HEK293 (cell line): ENCODE measurements at regions not wholly inside any gene's neighbourhood (a gene's known extent, or its start where the extent isn't known, plus 50 kb on each side); places are given as distances from the start of the nearest gene placed in this dataset.

Source experiments
- CTCF ChIA-PET: fragments of 350-600 bp; formaldehyde crosslinking; extraction: SDS; loops from one replicate; lab custom pipeline; 2021; ENCODE audit warnings: antibody characterized with exemption; lab: Yijun Ruan, JAX
- POLR2A ChIA-PET: fragments of 300-600 bp; formaldehyde crosslinking; extraction: SDS; loops from one replicate; lab custom pipeline; 2020; ENCODE audit warnings: antibody characterized with exemption, inconsistent platforms; lab: Yijun Ruan, JAX
- H3K27ac ChIP-seq: fragments of 200-500 bp; sonication (Bioruptor generic); 2 replicates; pipeline ENCODE4 v1.5.1; 2014; ENCODE audit warnings: low read depth, low read length, control low read depth, inconsistent platforms; ENCODE audit errors: extremely low read depth
- H3K36me3 ChIP-seq, 2 experiments: fragments of 200-500 bp in 1 of 2; sonication (Bioruptor generic) in 1 of 2; 1 replicate in 1 of 2; 2 replicates in 1 of 2; pipeline ENCODE4 v1.5.1; 2014 to 2017; ENCODE audit warnings: inconsistent platforms in 2 of 2, low read length in 2 of 2; ENCODE audit not compliant: control insufficient read depth in 2 of 2, insufficient read depth in 1 of 2
- H3K4me1 ChIP-seq: fragments of 200-500 bp; sonication (Bioruptor generic); 2 replicates; pipeline ENCODE4 v1.5.1; 2014; ENCODE audit warnings: mild to moderate bottlenecking, low read length, inconsistent platforms; ENCODE audit not compliant: control insufficient read depth, insufficient read depth
- H3K4me3 ChIP-seq: 2 replicates; pipeline ENCODE4 v1.5.1; 2011; ENCODE audit warnings: low read depth, mild to moderate bottlenecking, control low read depth, low read length, moderate library complexity
- H3K9me3 ChIP-seq: fragments of 200-500 bp; sonication (Bioruptor generic); 2 replicates; pipeline ENCODE4 v1.5.1; 2014; ENCODE audit warnings: low read depth, low read length, inconsistent platforms; ENCODE audit not compliant: control insufficient read depth, insufficient read depth
- ATF2 ChIP-seq: fragments of 450-650 bp; formaldehyde crosslinking; IDR thresholded peaks from 2 replicates; pipeline ENCODE4 v1.5.1; 2016; ENCODE audit warnings: missing biosample characterization, missing genetic modification characterization, low read depth
- GLIS1 ChIP-seq: fragments of 450-650 bp; formaldehyde crosslinking; IDR thresholded peaks from 2 replicates; pipeline ENCODE4 v1.5.1; 2016; ENCODE audit warnings: missing biosample characterization, missing genetic modification characterization
- HOXD13 ChIP-seq: sonication (generic); formaldehyde crosslinking; IDR thresholded peaks from 2 replicates; pipeline ENCODE4 v1.8.0; 2022; ENCODE audit warnings: missing genetic modification reagents, borderline replicate concordance
- IKZF3 ChIP-seq: fragments of 450-650 bp; IDR thresholded peaks from 2 replicates; pipeline ENCODE4 v1.5.0; 2018; ENCODE audit warnings: missing biosample characterization, mild to moderate bottlenecking, missing genetic modification characterization, moderate library complexity
- PRDM4 ChIP-seq: fragments of 450-650 bp; formaldehyde crosslinking; IDR thresholded peaks from 2 replicates; pipeline ENCODE4 v1.5.1; 2017; ENCODE audit warnings: missing biosample characterization, missing genetic modification characterization
- SP7 ChIP-seq: fragments of 450-650 bp; formaldehyde crosslinking; IDR thresholded peaks from 2 replicates; pipeline ENCODE4 v1.5.1; 2016; ENCODE audit warnings: missing biosample characterization, missing genetic modification characterization
- TCF7L2 ChIP-seq: IDR thresholded peaks from 2 replicates; pipeline ENCODE4 v1.6.1; 2011; ENCODE audit warnings: low read depth, mild to moderate bottlenecking, inconsistent platforms, low read length, moderate library complexity, borderline replicate concordance
- ZNF146 ChIP-seq: fragments of 450-650 bp; formaldehyde crosslinking; IDR thresholded peaks from 2 replicates; pipeline ENCODE4 v1.5.1; 2016; ENCODE audit warnings: missing biosample characterization, missing genetic modification characterization
- ZNF19 ChIP-seq: fragments of 450-650 bp; formaldehyde crosslinking; IDR thresholded peaks from 2 replicates; pipeline ENCODE4; 2016; ENCODE audit warnings: missing biosample characterization, missing genetic modification characterization, low read depth
- ZNF214 ChIP-seq: fragments of 450-650 bp; formaldehyde crosslinking; IDR thresholded peaks from 2 replicates; pipeline ENCODE4 v1.5.1; 2017; ENCODE audit warnings: missing biosample characterization, mild to moderate bottlenecking, missing genetic modification characterization, borderline replicate concordance
- ZNF311 ChIP-seq: fragments of 450-650 bp; formaldehyde crosslinking; IDR thresholded peaks from 2 replicates; pipeline ENCODE4 v1.5.1; 2017; ENCODE audit warnings: missing biosample characterization, missing genetic modification characterization, borderline replicate concordance
- ZNF362 ChIP-seq: fragments of 450-650 bp; formaldehyde crosslinking; IDR thresholded peaks from 2 replicates; pipeline ENCODE4 v1.5.1; 2016; ENCODE audit warnings: missing biosample characterization, missing genetic modification characterization
- ZNF513 ChIP-seq: fragments of 450-650 bp; IDR thresholded peaks from 2 replicates; pipeline ENCODE4 v1.5.1; 2018; ENCODE audit warnings: missing biosample characterization, missing genetic modification characterization
- ZNF623 ChIP-seq: fragments of 450-650 bp; formaldehyde crosslinking; IDR thresholded peaks from 2 replicates; pipeline ENCODE4 v1.5.1; 2016; ENCODE audit warnings: missing biosample characterization, missing genetic modification characterization
- ZNF660 ChIP-seq: fragments of 450-650 bp; IDR thresholded peaks from 2 replicates; pipeline ENCODE4 v1.5.1; 2018; ENCODE audit warnings: missing biosample characterization, mild to moderate bottlenecking, missing genetic modification characterization
- ZSCAN23 ChIP-seq: fragments of 450-650 bp; formaldehyde crosslinking; IDR thresholded peaks from 2 replicates; pipeline ENCODE4 v1.5.1; 2016; ENCODE audit warnings: missing biosample characterization, missing genetic modification characterization

- TF ChIP-seq ZNF362 (tag by site-specific recombination) (no peak), SP7 (tag by site-specific recombination) (no peak)
- TF ChIP-seq, all 188 proteins: peak for 0
Measured at GRCh38 chr14:54168489-54168888, 211.9 kb upstream of the BMP4 start (continued).

- H3K36me3 ChIP-seq = no peaks in the 10 kb centered on the region
- peaks cover 1% of the 10 kb centered on the region; the same call in 1 of the 2 replicates for H3K4me1 ChIP-seq
- ChIA-PET POLR2A (no interaction called here), CTCF (interaction anchor here (0.6 kb wide), 1 partner anchor 211 kb away, joined by 4 read pairs; no protein-coding TSS in a partner anchor)
- H3K4me3 ChIP-seq = no peak overlapping the region
- no peaks in the 10 kb centered on the region for H3K9me3 ChIP-seq
- no peak for TF ChIP-seq ZSCAN23
- no peak for TF ChIP-seq ATF2
- TF ChIP-seq ZNF311 = no peak
- no peak for TF ChIP-seq IKZF3
- TF ChIP-seq ZNF19 (tag by site-specific recombination) = no peak
- TF ChIP-seq ZNF146 (tag by site-specific recombination) = no peak
- TF ChIP-seq ZNF513 (tag by site-specific recombination) = no peak
- TF ChIP-seq ZNF623 = no peak
- TF ChIP-seq TCF7L2 = no peak
- TF ChIP-seq PRDM4 = no peak
- no peak overlapping the region for H3K27ac ChIP-seq
Measured at GRCh38 chr14:54169254-54169924, 212.8 kb upstream of the BMP4 start.

GRCh38 chr14:54170301-54170700 lies 213.7 kb upstream of the BMP4 start:
- POLR2A ChIA-PET = no interaction called here
- TF ChIP-seq ZNF214 (tag by site-specific recombination) (no peak), HOXD13 (CRISPR knock-in tag) (no peak), ZNF660 (no peak), GLIS1 (tag by site-specific recombination) (no peak)

More at GRCh38 chr14:54170301-54170700, 213.7 kb upstream of the BMP4 start:
- Histone ChIP-seq H3K4me1 (peaks cover 4% of the 10 kb centered on the region; the same call in 1 of the 2 replicates), H3K27ac (no peak overlapping the region), H3K36me3 (no peaks in the 10 kb centered on the region), H3K9me3 (no peaks in the 10 kb centered on the region), H3K4me3 (no peak overlapping the region)
- CTCF ChIA-PET = interaction anchor here (0.6 kb wide), 1 partner anchor 28 kb away, joined by 3 read pairs; no protein-coding TSS in a partner anchor
